ENCODE measurements at regions not wholly inside any gene's neighbourhood (a gene's known extent, or its start where the extent isn't known, plus 50 kb on each side); places are given as distances from the start of the nearest gene placed in this dataset.
"Not testable (repeated sequence)": the region's sequence is repeated elsewhere in the genome, so short reads cannot be mapped to it uniquely, and the experiment has no call there.

DNA sequence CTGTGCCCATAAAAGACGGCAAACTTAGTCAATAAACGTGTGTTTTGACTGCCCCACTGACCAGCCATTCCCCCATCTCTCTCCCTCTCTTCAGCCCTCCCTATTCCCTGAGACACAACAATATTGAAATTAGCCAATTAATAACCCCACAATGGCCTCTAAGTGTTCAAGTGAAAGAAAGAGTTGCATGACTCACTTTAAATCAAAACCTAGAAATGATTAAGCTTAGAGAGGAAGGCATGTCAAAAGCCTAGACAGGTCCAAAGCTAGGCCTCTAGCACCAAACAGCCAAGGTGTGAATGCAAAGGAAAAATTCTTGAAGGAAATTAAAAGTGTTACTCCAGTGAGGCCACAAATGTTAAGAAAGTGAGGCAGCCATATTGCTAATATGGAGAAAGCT is 261.6 kb upstream of the TBX18 start:
- DNase-seq (ENCODE audit: insufficient read length, low spot score) (no peak), FAIRE-seq (no peak)
- no peak for TF ChIP-seq POLR2A (IDR thresholded peaks at IDR 0.05; ENCODE audit: low read depth, low read length)

GRCh38 chr6:85023721-85024120 is 259.3 kb upstream of the TBX18 start:
- no peak for FAIRE-seq
- no peak for TF ChIP-seq POLR2A (IDR thresholded peaks at IDR 0.05; ENCODE audit: low read depth, low read length)
- DNase-seq (ENCODE audit: insufficient read length, low spot score), result no peak

DNA sequence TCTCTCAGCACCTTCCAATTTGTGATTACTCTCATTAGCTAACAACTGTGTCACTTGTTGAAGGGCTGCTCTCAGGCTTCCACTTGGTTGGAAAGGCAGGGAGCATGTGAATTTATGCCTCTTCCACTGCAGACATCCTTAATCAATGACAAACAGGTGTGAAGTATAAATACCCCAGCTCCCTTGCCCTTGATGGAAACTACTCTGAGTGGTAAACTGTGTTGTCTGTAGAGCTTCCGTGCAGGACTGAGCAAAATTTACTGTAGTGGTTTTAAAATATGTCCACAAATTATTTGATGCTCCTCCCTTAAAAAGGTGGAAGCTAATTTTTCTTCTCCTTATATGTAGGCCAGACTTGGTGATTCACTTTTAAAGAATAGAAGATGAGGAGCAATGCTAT is 253.0 kb upstream of the TBX18 start:
- no peak for FAIRE-seq
- TF ChIP-seq POLR2A (IDR thresholded peaks at IDR 0.05; ENCODE audit: low read depth, low read length), result no peak
- DNase-seq (ENCODE audit: insufficient read length, low spot score), result no peak

- TF ChIP-seq POLR2A (IDR thresholded peaks at IDR 0.05; ENCODE audit: low read depth, low read length), result no peak
- no peak for FAIRE-seq
- DNase-seq (ENCODE audit: insufficient read length, low spot score), result no peak
These were observed 252.3 kb upstream of the TBX18 start for GRCh38 chr6:85016726-85017125.

DNA sequence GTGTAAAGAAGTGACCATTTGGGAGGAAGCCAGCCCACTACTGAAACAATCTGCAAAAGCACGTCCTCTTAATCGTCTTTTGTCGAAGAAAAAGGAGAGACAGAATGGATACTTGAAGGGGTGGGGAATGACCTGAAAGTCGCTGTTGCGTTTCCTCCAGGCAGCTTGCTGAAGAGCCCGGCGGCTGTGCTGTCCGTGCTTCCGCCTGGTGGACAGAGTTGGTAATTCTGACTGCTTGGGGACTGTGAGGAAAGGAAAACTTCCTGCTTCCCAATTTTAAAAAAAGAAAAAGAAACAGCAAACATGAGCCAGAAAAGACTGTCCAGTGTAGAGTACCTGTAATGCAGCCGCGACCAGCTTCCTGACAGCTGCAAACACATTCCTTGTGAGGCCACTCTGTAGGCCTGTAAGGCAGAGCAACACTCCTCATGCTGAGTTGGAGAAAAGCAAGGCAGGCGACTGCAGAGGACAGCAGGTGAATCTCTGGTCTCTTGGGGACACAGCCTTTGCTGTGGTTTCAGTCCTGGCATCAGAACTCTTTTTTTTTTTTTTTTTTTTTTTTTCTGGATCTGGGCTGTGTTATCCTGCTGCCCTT is 251.1 kb upstream of the TBX18 start:
- no peak for TF ChIP-seq POLR2A (IDR thresholded peaks at IDR 0.05; ENCODE audit: low read depth, low read length)
- peak; percentile 45 for FAIRE-seq

DNA sequence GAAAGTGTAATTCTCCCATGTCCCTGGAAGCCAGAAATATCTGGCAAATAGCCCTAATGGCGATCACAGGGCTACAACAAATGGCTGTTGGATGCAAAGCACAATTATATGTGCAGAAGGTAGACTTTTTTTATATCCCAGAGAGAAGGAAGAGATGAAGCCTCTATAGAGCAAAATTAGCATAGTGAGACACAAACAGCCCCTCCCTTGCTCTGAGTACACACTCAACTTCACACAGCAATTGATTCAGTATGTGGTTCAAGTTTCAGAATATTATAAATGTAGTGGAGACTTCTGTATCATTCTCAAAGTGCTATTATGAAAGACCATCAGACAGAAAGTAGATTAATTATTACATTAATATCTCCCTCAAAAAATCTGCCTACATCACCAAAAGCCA is 246.5 kb upstream of the TBX18 start:
- FAIRE-seq (no peak), DNase-seq (ENCODE audit: insufficient read length, low spot score) (no peak)
- TF ChIP-seq POLR2A (IDR thresholded peaks at IDR 0.05; ENCODE audit: low read depth, low read length), result no peak

More for the DNA sequence above, 251.1 kb upstream of the TBX18 start:
- DNase-seq (ENCODE audit: insufficient read length, low spot score), result peak; percentile 33

DNA sequence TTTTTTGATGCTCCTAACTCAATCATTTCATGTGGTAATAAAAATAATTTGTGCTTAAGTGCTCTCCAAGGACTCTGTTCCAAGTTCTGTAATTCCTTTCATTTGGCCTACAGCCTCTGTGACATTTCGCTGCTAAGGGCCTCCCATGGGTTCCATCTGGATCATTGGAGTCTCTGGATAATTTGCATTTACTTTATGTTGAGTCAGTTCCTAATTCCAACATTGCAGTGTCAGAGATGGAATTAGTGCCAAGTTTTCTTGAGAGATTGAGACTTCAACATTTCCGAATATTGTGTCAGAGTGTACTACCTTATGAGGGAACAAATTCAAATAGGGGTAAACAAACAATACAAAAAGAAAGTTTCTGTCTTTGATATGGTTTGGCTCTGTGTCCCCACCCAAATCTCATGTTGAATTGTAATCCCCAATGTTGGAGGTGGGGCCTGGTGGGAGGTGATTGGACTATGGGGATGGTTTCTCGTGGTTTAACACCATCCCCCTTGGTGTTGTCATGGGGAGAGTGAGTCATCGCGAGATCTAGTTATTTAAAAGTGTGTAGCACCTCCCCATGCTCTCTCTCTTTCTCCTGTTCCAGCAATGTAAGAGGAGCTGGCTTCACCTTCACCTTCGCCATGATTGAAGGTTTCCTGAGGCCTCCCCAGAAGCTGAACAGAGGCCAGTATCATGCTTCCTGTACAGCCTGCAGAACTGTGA is 244.1 kb upstream of the TBX18 start:
- no peak for TF ChIP-seq POLR2A (IDR thresholded peaks at IDR 0.05; ENCODE audit: low read depth, low read length)
- DNase-seq (ENCODE audit: insufficient read length, low spot score), result no peak
- no peak for FAIRE-seq

GRCh38 chr6:85006362-85006761 is 242.0 kb upstream of the TBX18 start:
- TF ChIP-seq POLR2A (IDR thresholded peaks at IDR 0.05; ENCODE audit: low read depth, low read length), result no peak
- DNase-seq (ENCODE audit: insufficient read length, low spot score) (no peak), FAIRE-seq (no peak)

GRCh38 chr6:85005494-85005893 is 241.1 kb upstream of the TBX18 start:
- no peak for TF ChIP-seq POLR2A (IDR thresholded peaks at IDR 0.05; ENCODE audit: low read depth, low read length)
- FAIRE-seq (no peak), DNase-seq (ENCODE audit: insufficient read length, low spot score) (no peak)

DNA sequence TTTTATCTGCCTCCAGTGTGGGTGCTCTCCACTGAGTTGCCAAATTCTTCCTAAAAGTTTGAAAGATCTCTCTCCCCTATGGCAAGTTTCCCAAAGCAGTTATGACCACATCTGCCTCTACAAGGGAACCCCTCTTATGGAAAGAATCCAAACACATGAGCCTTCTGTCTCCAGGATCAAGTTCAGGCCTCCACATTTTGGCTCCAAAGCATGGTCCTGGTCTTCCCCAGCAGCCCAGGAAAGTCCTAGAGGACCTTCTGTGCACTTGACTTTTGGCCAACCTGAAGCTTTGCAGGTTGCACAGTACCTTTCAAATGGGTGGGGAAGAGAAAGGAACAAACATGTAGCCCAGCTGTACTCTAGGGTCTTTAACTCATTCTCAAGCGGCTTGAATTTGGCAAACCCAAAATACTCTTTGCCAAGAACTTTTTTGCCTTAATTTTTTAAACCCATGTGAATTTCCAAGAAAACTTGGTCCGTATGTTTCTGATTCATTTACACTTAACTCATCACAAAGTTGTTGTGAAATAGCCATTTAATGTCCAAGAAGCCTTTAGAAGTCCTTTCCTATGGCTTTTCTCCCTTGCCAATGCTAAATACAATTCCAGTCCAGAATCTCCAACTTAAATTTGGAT is 240.1 kb upstream of the TBX18 start:
- TF ChIP-seq POLR2A (IDR thresholded peaks at IDR 0.05; ENCODE audit: low read depth, low read length), result no peak
- DNase-seq (ENCODE audit: insufficient read length, low spot score), result no peak
- no peak for FAIRE-seq

- DNase-seq (ENCODE audit: insufficient read length, low spot score) (no peak), FAIRE-seq (no peak)
- no peak for TF ChIP-seq POLR2A (IDR thresholded peaks at IDR 0.05; ENCODE audit: low read depth, low read length)
These were observed 238.4 kb upstream of the TBX18 start for GRCh38 chr6:85002847-85003246.

DNA sequence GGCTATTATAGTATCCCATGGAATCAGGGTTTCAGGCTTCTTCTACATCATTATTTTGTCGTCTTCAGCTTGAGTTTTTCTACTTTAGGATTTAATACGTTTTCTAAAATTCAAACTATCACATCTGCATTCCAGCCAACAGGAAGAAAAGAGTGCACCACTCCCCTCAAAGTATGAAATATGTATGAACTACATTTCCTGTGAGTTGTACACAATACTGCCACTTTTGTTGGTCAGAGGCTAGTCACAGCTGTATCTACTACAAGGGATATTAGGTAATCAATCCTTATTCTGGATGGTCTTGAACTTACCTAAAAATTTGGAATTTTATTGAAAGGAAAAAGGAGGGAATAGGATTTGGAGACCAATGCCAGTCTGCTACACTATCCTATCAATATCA is 235.6 kb upstream of the TBX18 start:
- TF ChIP-seq POLR2A (IDR thresholded peaks at IDR 0.05; ENCODE audit: low read depth, low read length), result no peak
- DNase-seq (ENCODE audit: insufficient read length, low spot score) (no peak), FAIRE-seq (no peak)

DNA sequence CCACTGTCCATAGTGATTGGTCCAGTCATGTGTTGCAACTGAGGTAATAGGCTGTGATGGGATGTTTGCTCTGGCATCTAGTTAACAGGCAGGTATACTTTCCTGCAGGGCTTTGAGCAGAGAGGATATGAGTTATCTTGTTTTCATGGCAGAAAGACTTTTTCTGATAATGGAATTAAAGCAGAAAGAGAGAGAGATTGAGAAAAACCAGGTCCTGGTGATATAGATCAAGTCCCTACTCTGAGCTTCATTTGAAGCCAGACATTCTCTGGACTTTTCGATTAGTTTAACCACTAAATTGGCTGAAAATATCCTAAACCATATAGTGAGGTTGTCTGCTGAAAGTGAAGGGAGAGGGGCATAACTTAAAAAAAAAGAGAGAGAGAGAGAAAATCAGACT is 233.8 kb upstream of the TBX18 start:
- no peak for TF ChIP-seq POLR2A (IDR thresholded peaks at IDR 0.05; ENCODE audit: low read depth, low read length)
- DNase-seq (ENCODE audit: insufficient read length, low spot score) (no peak), FAIRE-seq (no peak)

- FAIRE-seq; DNase-seq (ENCODE audit: insufficient read length, low spot score): not testable (repeated sequence)
These were observed 224.4 kb upstream of the TBX18 start for GRCh38 chr6:84988766-84989165.

DNA sequence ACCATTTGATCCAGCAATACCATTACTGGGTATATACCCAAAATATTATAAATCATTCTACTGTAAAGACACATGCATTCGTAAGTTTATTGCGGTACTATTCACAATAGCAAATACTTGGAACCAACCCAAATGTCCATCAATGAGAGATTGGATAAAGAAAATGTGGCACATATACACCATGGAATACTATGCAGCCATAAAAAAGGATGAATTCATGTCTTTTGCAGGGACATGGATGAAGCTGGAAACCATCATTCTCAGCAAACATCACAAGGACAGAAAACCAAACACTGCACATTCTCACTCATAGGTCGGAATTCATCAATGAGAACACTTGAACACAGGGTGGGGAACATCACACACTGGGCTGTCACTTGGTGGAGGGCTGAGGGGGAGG is 221.1 kb upstream of the TBX18 start:
- FAIRE-seq; DNase-seq (ENCODE audit: insufficient read length, low spot score): not testable (repeated sequence)

Measured in H54 (cell line).